H1 (cell line): ENCODE measurements at regions not wholly inside any gene's neighbourhood (a gene's known extent, or its start where the extent isn't known, plus 50 kb on each side); places are given as distances from the start of the nearest gene placed in this dataset.

ENCODE experiments used
- CTCF ChIA-PET: fragments of 300-600 bp; sonication (Branson Sonifier 250); formaldehyde crosslinking; loops from one replicate; lab custom pipeline; 2021; ENCODE audit not compliant: partially characterized antibody; lab: Charles Lee
- POLR2A ChIA-PET: fragments of 300-600 bp; sonication (Branson Sonifier 250); formaldehyde crosslinking; loops from one replicate; lab custom pipeline; 2021; ENCODE audit warnings: inconsistent platforms; ENCODE audit not compliant: partially characterized antibody; lab: Charles Lee
- DNase-seq, 2 experiments: peaks; one replicate each; pipeline versions ENCODE4 v3.0.0 to v3.0.0-alpha.2; 2010 to 2022; ENCODE audit warnings: low spot score in 2 of 2, low read depth in 1 of 2, mixed read lengths in 1 of 2
- FAIRE-seq: peaks from 2 replicates; lab custom pipeline; 2011; peaks lifted over from hg19 to GRCh38; lab: Jason Lieb, UNC
- H2AFZ ChIP-seq: 2 replicates; pipeline ENCODE4 v1.8.1; 2012; ENCODE audit warnings: low read length, inconsistent platforms
- H2AK5ac ChIP-seq: 2 replicates; pipeline ENCODE4 v1.6.1; 2013; ENCODE audit warnings: low read depth, low read length
- H2BK120ac ChIP-seq: replicated peaks from 2 replicates; pipeline ENCODE3; 2013; ENCODE audit warnings: low read depth, low read length, inconsistent platforms
- H2BK12ac ChIP-seq: 2 replicates; pipeline ENCODE4 v1.6.1; 2013; ENCODE audit warnings: low read depth, low read length
- H2BK15ac ChIP-seq: 2 replicates; pipeline ENCODE4 v1.6.1; 2013; ENCODE audit warnings: low read length
- H2BK20ac ChIP-seq: 2 replicates; pipeline ENCODE4 v1.6.1; 2013; ENCODE audit warnings: low read length
- H2BK5ac ChIP-seq: 2 replicates; pipeline ENCODE4 v1.6.1; 2013; ENCODE audit warnings: low read depth, low read length
- H3K14ac ChIP-seq: 2 replicates; pipeline ENCODE4 v1.6.1; 2013; ENCODE audit warnings: inconsistent platforms; ENCODE audit not compliant: insufficient read length
- H3K18ac ChIP-seq: 2 replicates; pipeline ENCODE4 v1.6.1; 2013; ENCODE audit warnings: low read length; ENCODE audit errors: extremely low read depth
- H3K23ac ChIP-seq: 2 replicates; pipeline ENCODE4 v1.6.1; 2013; ENCODE audit warnings: inconsistent platforms; ENCODE audit not compliant: insufficient read length
- H3K23me2 ChIP-seq: 2 replicates; pipeline ENCODE4 v1.6.1; 2013; ENCODE audit warnings: low read depth, low read length
- H3K27ac ChIP-seq: 2 replicates; pipeline ENCODE4 v1.6.1; 2011; ENCODE audit warnings: low read depth, low read length, inconsistent platforms
- H3K27me3 ChIP-seq, 4 experiments: replicated peaks in 1 of 4; 1 replicate in 1 of 4; 2 replicates in 3 of 4; pipeline versions ENCODE4 v1.6.1 to v1.8.1; 2011 to 2013; ENCODE audit warnings: low read length in 3 of 4, mild to moderate bottlenecking in 3 of 4, inconsistent platforms in 2 of 4, mixed read lengths in 2 of 4, moderate library complexity in 1 of 4; ENCODE audit not compliant: control insufficient read depth in 3 of 4, insufficient read depth in 3 of 4; ENCODE audit errors: extremely low read depth in 1 of 4
- H3K36me3 ChIP-seq, 4 experiments: 2 replicates each; pipeline versions ENCODE4 v1.6.1 to v1.8.1; 2011 to 2013; ENCODE audit warnings: mild to moderate bottlenecking in 4 of 4, low read length in 3 of 4, moderate library complexity in 2 of 4, control low read depth in 1 of 4, inconsistent platforms in 1 of 4; ENCODE audit not compliant: insufficient read depth in 4 of 4, control insufficient read depth in 2 of 4
- H3K4ac ChIP-seq: replicated peaks from 2 replicates; pipeline ENCODE3; 2013; ENCODE audit warnings: low read length, low read depth, mixed read lengths, inconsistent platforms; ENCODE audit not compliant: insufficient read length
- H3K4me1 ChIP-seq, 4 experiments: replicated peaks in 1 of 4; 1 replicate in 1 of 4; 2 replicates in 3 of 4; pipeline versions ENCODE4 v1.6.1 to v1.8.1; 2011 to 2013; ENCODE audit warnings: low read length in 3 of 4, inconsistent platforms in 2 of 4, mixed read lengths in 1 of 4; ENCODE audit not compliant: insufficient read depth in 4 of 4, control insufficient read depth in 3 of 4
- H3K4me2 ChIP-seq, 2 experiments: 2 replicates each; pipeline versions ENCODE4 v1.6.1 to v1.8.1; 2011 to 2013; ENCODE audit warnings: low read depth in 2 of 2, low read length in 2 of 2, control low read depth in 1 of 2, inconsistent platforms in 1 of 2, mild to moderate bottlenecking in 1 of 2; ENCODE audit not compliant: insufficient read depth in 1 of 2
- H3K4me3 ChIP-seq, 4 experiments: fragments of 200-600, 300-600 bp in 1 of 4; sonication (generic), shearing (Covaris generic), sonication (Bioruptor Twin) in 1 of 4; 2 replicates each; pipeline versions ENCODE4 v1.5.1 to v1.8.1; 2011 to 2016; ENCODE audit warnings: low read length in 4 of 4, low read depth in 3 of 4, control low read depth in 2 of 4, inconsistent platforms in 2 of 4, mild to moderate bottlenecking in 2 of 4, mixed read lengths in 1 of 4, moderate library complexity in 1 of 4; ENCODE audit not compliant: insufficient read depth in 2 of 4; ENCODE audit errors: extremely low read depth in 1 of 4
- H3K56ac ChIP-seq: replicated peaks from 2 replicates; pipeline ENCODE3; 2013; ENCODE audit warnings: low read depth, mild to moderate bottlenecking, mixed read lengths, low read length, inconsistent platforms; ENCODE audit not compliant: insufficient read length
- H3K79me1 ChIP-seq: 2 replicates; pipeline ENCODE4 v1.6.1; 2013; ENCODE audit warnings: low read depth, low read length, control low read depth
- H3K79me2 ChIP-seq, 2 experiments: 2 replicates each; pipeline versions ENCODE4 v1.6.1 to v1.8.1; 2012 to 2013; ENCODE audit warnings: low read length in 2 of 2, mild to moderate bottlenecking in 2 of 2, inconsistent platforms in 1 of 2; ENCODE audit not compliant: insufficient read depth in 2 of 2, control insufficient read depth in 1 of 2
- H3K9ac ChIP-seq, 4 experiments: replicated peaks in 1 of 4; 1 replicate in 1 of 4; 2 replicates in 3 of 4; pipeline versions ENCODE4 v1.6.1 to v1.8.1; 2011 to 2013; ENCODE audit warnings: low read depth in 3 of 4, low read length in 3 of 4, control low read depth in 2 of 4, mild to moderate bottlenecking in 2 of 4, moderate library complexity in 2 of 4, inconsistent platforms in 1 of 4; ENCODE audit errors: extremely low read depth in 1 of 4
- H3K9me3 ChIP-seq, 2 experiments: 2 replicates each; pipeline versions ENCODE4 v1.6.1 to v1.8.1; 2012 to 2013; ENCODE audit warnings: mild to moderate bottlenecking in 2 of 2, moderate library complexity in 2 of 2, control low read depth in 1 of 2, inconsistent platforms in 1 of 2, low read depth in 1 of 2, low read length in 1 of 2, mixed read lengths in 1 of 2; ENCODE audit not compliant: insufficient read depth in 2 of 2
- H4K20me1 ChIP-seq, 2 experiments: replicated peaks in 1 of 2; 2 replicates each; pipeline versions ENCODE3 to v1.8.1; 2011 to 2013; ENCODE audit warnings: inconsistent platforms in 2 of 2, low read length in 2 of 2, mild to moderate bottlenecking in 1 of 2; ENCODE audit not compliant: insufficient read depth in 2 of 2, control insufficient read depth in 1 of 2
- H4K5ac ChIP-seq: 2 replicates; pipeline ENCODE4 v1.6.1; 2013; ENCODE audit warnings: low read length, low read depth, mixed read lengths, inconsistent platforms; ENCODE audit not compliant: insufficient read length
- H4K8ac ChIP-seq: 2 replicates; pipeline ENCODE4 v1.8.0; 2013; ENCODE audit warnings: mild to moderate bottlenecking, moderate library complexity, low read length, inconsistent platforms; ENCODE audit not compliant: insufficient read depth; ENCODE audit errors: extremely low read depth
- H4K91ac ChIP-seq: replicated peaks from 2 replicates; pipeline ENCODE3; 2013; ENCODE audit warnings: low read length, mixed read lengths, inconsistent platforms; ENCODE audit not compliant: insufficient read length
- CBX5 ChIP-seq: fragments of 300-800, 300-1000 bp; sonication (generic); IDR thresholded peaks from 2 replicates; pipeline ENCODE4 v1.7.1; 2016; ENCODE audit warnings: antibody characterized with exemption, low read length, low read depth
- CBX8 ChIP-seq: fragments of 300-800, 300-1000 bp; sonication (generic); IDR thresholded peaks from 2 replicates; pipeline ENCODE4 v1.7.1; 2016; ENCODE audit warnings: low read depth, low read length, borderline replicate concordance
- CEBPB ChIP-seq: IDR thresholded peaks from 2 replicates; pipeline ENCODE4 v1.6.1; 2012; ENCODE audit warnings: low read depth, low read length
- E2F6 ChIP-seq: IDR thresholded peaks from 2 replicates; pipeline ENCODE4 v1.6.1; 2012; ENCODE audit warnings: inconsistent platforms
- GABPA ChIP-seq: IDR thresholded peaks from 2 replicates; pipeline ENCODE4 v1.6.1; 2011; ENCODE audit warnings: mild to moderate bottlenecking, low read length, moderate library complexity, borderline replicate concordance; ENCODE audit not compliant: insufficient read depth
- JUN ChIP-seq: IDR thresholded peaks from 2 replicates; pipeline ENCODE4 v1.6.1; 2011; ENCODE audit warnings: low read depth, mild to moderate bottlenecking, improper control_type of control experiment, low read length
- MAFK ChIP-seq: IDR thresholded peaks from 2 replicates; pipeline ENCODE4 v1.6.1; 2012; ENCODE audit warnings: low read depth, mild to moderate bottlenecking, improper control_type of control experiment, low read length
- SAP30 ChIP-seq: fragments of 300-600 bp; sonication (generic); IDR thresholded peaks from 2 replicates; pipeline ENCODE4 v1.7.1; 2012; ENCODE audit warnings: low read length, moderate library complexity, mild to moderate bottlenecking, inconsistent platforms; ENCODE audit not compliant: insufficient read depth, insufficient replicate concordance
- SRF ChIP-seq: IDR thresholded peaks from 2 replicates; pipeline ENCODE4 v1.6.1; 2011; ENCODE audit warnings: mild to moderate bottlenecking, low read depth, low read length, moderate library complexity
- SUZ12 ChIP-seq: fragments of 200-600 bp; sonication (generic); IDR thresholded peaks from 2 replicates; pipeline ENCODE4 v1.6.1; 2012; ENCODE audit warnings: mild to moderate bottlenecking, inconsistent platforms, low read length, moderate library complexity, mixed read lengths
- TAF1 ChIP-seq: IDR thresholded peaks from 2 replicates; pipeline ENCODE4 v1.6.1; 2011; ENCODE audit warnings: mild to moderate bottlenecking, low read depth, low read length
- TAF7 ChIP-seq: optimal IDR thresholded peaks from 2 replicates; pipeline ENCODE3; 2011; ENCODE audit warnings: low read depth, mild to moderate bottlenecking, inconsistent platforms, low read length, moderate library complexity, borderline replicate concordance
- YY1 ChIP-seq: IDR thresholded peaks from 2 replicates; pipeline ENCODE4 v1.6.1; 2011; ENCODE audit warnings: low read depth, mild to moderate bottlenecking, low read length
- WGBS, 2 experiments: shearing (Covaris generic) in 1 of 2; methylation state at CpG; one replicate each; pipeline versions ENCODE4 v1.1.6 to v1.1.7; 2013 to 2015; ENCODE audit warnings: low lambda C conversion rate in 2 of 2, mixed read lengths in 2 of 2, inconsistent platforms in 1 of 2, low coverage in 1 of 2, missing lambda C conversion rate in 1 of 2; ENCODE audit not compliant: insufficient replicate concordance in 2 of 2, insufficient coverage in 1 of 2, insufficient read length in 1 of 2; ENCODE audit errors: extremely low coverage in 1 of 2, missing lambda C conversion rate in 1 of 2; 5-methylcytosine and 5-hydroxymethylcytosine counted together

GRCh38 chr11:131309776-131310175, 60.6 kb upstream of the NTM start:
- H3K79me2 ChIP-seq, result no peaks in the 10 kb centered on the region
- no peak overlapping the region for H3K4me3 ChIP-seq
- DNase-seq (no peak), FAIRE-seq (no peak)
- H2AK5ac ChIP-seq, result no peak overlapping the region
- H3K79me1 ChIP-seq, result no peaks in the 10 kb centered on the region
- no peak overlapping the region for H4K91ac ChIP-seq
- peaks cover 0 to 20% (median 0%) of the 10 kb centered on the region in 4 experiments; a peak in 2 of 8 replicates for H3K36me3 ChIP-seq
- H4K20me1 ChIP-seq, result no peaks in the 10 kb centered on the region
- H2BK120ac ChIP-seq, result no peak overlapping the region
- no peak overlapping the region for H3K27ac ChIP-seq
- no peak overlapping the region for H3K9ac ChIP-seq
- H3K18ac ChIP-seq, result no peak overlapping the region
- no peak overlapping the region for H4K8ac ChIP-seq
- no peak overlapping the region for H2BK12ac ChIP-seq
- H2BK5ac ChIP-seq, result no peak overlapping the region
- no peak overlapping the region for H3K14ac ChIP-seq
- POLR2A ChIA-PET, result no interaction called here
- 87% methylated on average over 5 of the region's 5 CpGs; no CpG with 5 or more reads in 1 of the 2 experiments for WGBS, 2 experiments
- no peak overlapping the region for H3K56ac ChIP-seq
- H3K23ac ChIP-seq, result no peak overlapping the region
- H2AFZ ChIP-seq, result no peak overlapping the region
- no peak overlapping the region for H3K4ac ChIP-seq
- H2BK15ac ChIP-seq, result no peak overlapping the region
- no peak overlapping the region for H4K5ac ChIP-seq
- no peaks in the 10 kb centered on the region for H3K23me2 ChIP-seq
- CTCF ChIA-PET, result interaction anchor here (1.1 to 1.4 kb wide), 2 partner anchors 12 to 15 kb away, joined by 3 read pairs; no protein-coding TSS in a partner anchor
- H3K27me3 ChIP-seq, result no peaks in the 10 kb centered on the region
- H3K4me1 ChIP-seq, result no peaks in the 10 kb centered on the region
- no peak overlapping the region for H3K4me2 ChIP-seq
- H2BK20ac ChIP-seq, result no peak overlapping the region
- H3K9me3 ChIP-seq, result peaks cover 9 to 17% of the 10 kb centered on the region in 2 experiments; a peak in 3 of 4 replicates
- TF ChIP-seq JUN, result no peak
- TF ChIP-seq SUZ12, result no peak
- TF ChIP-seq CBX5, result no peak
- TF ChIP-seq CEBPB, result no peak
- TF ChIP-seq SAP30, result no peak
- no peak for TF ChIP-seq YY1
- no peak for TF ChIP-seq TAF1
- no peak for TF ChIP-seq MAFK
- no peak for TF ChIP-seq TAF7
- no peak for TF ChIP-seq SRF
- no peak for TF ChIP-seq E2F6
- no peak for TF ChIP-seq CBX8
- no peak for TF ChIP-seq GABPA
